Natural killer cell (primary cell): ENCODE measurements at regions not wholly inside any gene's neighbourhood (a gene's known extent, or its start where the extent isn't known, plus 50 kb on each side); places are given as distances from the start of the nearest gene placed in this dataset.

Source experiments
- ATAC-seq, 3 donors: fragments of 150-1000 bp in 2 of 3; fragments of 200-7000 bp in 1 of 3; cut with Tn5 transposase; 1 replicate in 1 of 3; 2 replicates in 2 of 3; pipeline ENCODE4 v1.10.0; 2021; ENCODE audit warnings: mild to moderate bottlenecking in 2 of 3, moderate library complexity in 2 of 3
- DNase-seq, 2 donors: peaks; one replicate each; pipeline versions ENCODE4 v3.0.0 to v3.0.0-alpha.2; 2013 to 2021; ENCODE audit warnings: mixed read lengths in 1 of 2
- H3K27ac ChIP-seq: one replicate; pipeline ENCODE4 v1.5.1; 2013; ENCODE audit warnings: mild to moderate bottlenecking, low read length
- H3K27me3 ChIP-seq: one replicate; pipeline ENCODE4 v1.6.1; 2013; ENCODE audit warnings: low read length; ENCODE audit not compliant: control insufficient read depth, insufficient read depth
- H3K36me3 ChIP-seq: one replicate; pipeline ENCODE4 v1.6.1; 2013; ENCODE audit warnings: low read length; ENCODE audit not compliant: control insufficient read depth, insufficient read depth
- H3K4me1 ChIP-seq: one replicate; pipeline ENCODE4 v1.6.1; 2013; ENCODE audit warnings: low read length; ENCODE audit not compliant: control insufficient read depth, insufficient read depth
- H3K4me3 ChIP-seq: one replicate; pipeline ENCODE4 v1.5.1; 2013; ENCODE audit warnings: low read length
- H3K9me3 ChIP-seq: one replicate; pipeline ENCODE4 v1.6.1; 2013; ENCODE audit warnings: low read length; ENCODE audit not compliant: control insufficient read depth, insufficient read depth
- H3K27ac Mint-ChIP-seq, 2 donors: one replicate each; pipeline ENCODE4 v1.8.0; 2022; ENCODE audit warnings: mild to moderate bottlenecking in 2 of 2, mixed read lengths in 2 of 2, moderate library complexity in 1 of 2
- H3K27me3 Mint-ChIP-seq, 2 donors: one replicate each; pipeline ENCODE4 v1.8.0; 2022; ENCODE audit warnings: low read depth in 2 of 2, mixed read lengths in 2 of 2
- H3K36me3 Mint-ChIP-seq: one replicate; pipeline ENCODE4 v1.8.0; 2022; ENCODE audit warnings: mixed read lengths
- H3K4me1 Mint-ChIP-seq, 2 donors: one replicate each; pipeline ENCODE4 v1.8.0; 2022; ENCODE audit warnings: mixed read lengths in 2 of 2
- H3K4me3 Mint-ChIP-seq: one replicate; pipeline ENCODE4 v1.8.0; 2022; ENCODE audit warnings: mild to moderate bottlenecking, moderate library complexity, mixed read lengths
- H3K9me3 Mint-ChIP-seq, 2 donors: one replicate each; pipeline ENCODE4 v1.8.0; 2022; ENCODE audit warnings: mixed read lengths in 2 of 2
- CTCF ChIP-seq: fragments of 200-600 bp; IDR thresholded peaks from one replicate; pipeline ENCODE4 v1.8.0; 2022; ENCODE audit warnings: antibody characterized with exemption
- WGBS: methylation state at CpG from one replicate; pipeline ENCODE4 v1.1.7; 2013; ENCODE audit warnings: missing lambda C conversion rate; ENCODE audit not compliant: insufficient coverage; 5-methylcytosine and 5-hydroxymethylcytosine counted together
- intact Hi-C: fragments of 100-400 bp; cut with micrococcal nuclease; formaldehyde crosslinking; loops from one replicate; pipeline ENCODE4 v1.14.2; 2022

GRCh38 chr1:100611086-100611485, 73.1 kb downstream of the GPR88 start:
- ATAC-seq = no peak
- Mint-ChIP-seq H3K27ac (no peak overlapping the region), H3K4me3 (no peak overlapping the region)

GRCh38 chr1:100612540-100612939, 74.6 kb downstream of the GPR88 start:
- H3K4me1 ChIP-seq = peaks cover 12% of the 10 kb centered on the region
- no peaks in the 10 kb centered on the region for H3K9me3 ChIP-seq
- H3K27me3 ChIP-seq = no peaks in the 10 kb centered on the region
- no peaks in the 10 kb centered on the region for H3K36me3 ChIP-seq
- ATAC-seq (no peak), DNase-seq (no peak)
- Mint-ChIP-seq H3K4me3 (no peak overlapping the region), H3K27ac (no peak overlapping the region), H3K36me3 (no peaks in the 10 kb centered on the region), H3K27me3 (peaks cover 0 to 2% of the 10 kb centered on the region in 2 donors), H3K9me3 (no peaks in the 10 kb centered on the region), H3K4me1 (peaks cover 6 to 17% of the 10 kb centered on the region in 2 donors)
- intact Hi-C loops = no loop called here
- 100% methylated on average over 2 of the region's 3 CpGs for WGBS
- no peak for TF ChIP-seq CTCF
- no peak overlapping the region for H3K4me3 ChIP-seq
- no peak overlapping the region for H3K27ac ChIP-seq

More at GRCh38 chr1:100611086-100611485, 73.1 kb downstream of the GPR88 start:
- no peaks in the 10 kb centered on the region for H3K36me3 ChIP-seq
- no peak overlapping the region for H3K4me3 ChIP-seq
- Mint-ChIP-seq H3K9me3 (no peaks in the 10 kb centered on the region), H3K36me3 (no peaks in the 10 kb centered on the region), H3K4me1 (peaks cover 6 to 17% of the 10 kb centered on the region in 2 donors), H3K27me3 (peaks cover 0 to 7% of the 10 kb centered on the region in 2 donors)
- no peak overlapping the region for H3K27ac ChIP-seq
- H3K9me3 ChIP-seq = no peaks in the 10 kb centered on the region
- intact Hi-C loops = no loop called here
- no peak for DNase-seq
- no peak for TF ChIP-seq CTCF
- peaks cover 12% of the 10 kb centered on the region for H3K4me1 ChIP-seq
- 73% methylated on average over 2 of the region's 3 CpGs for WGBS
- no peaks in the 10 kb centered on the region for H3K27me3 ChIP-seq

GRCh38 chr1:100613817-100614559, 76.0 kb downstream of the GPR88 start:
- no peaks in the 10 kb centered on the region for H3K27me3 ChIP-seq
- Mint-ChIP-seq H3K9me3 (no peaks in the 10 kb centered on the region), H3K27me3 (peaks cover 0 to 6% of the 10 kb centered on the region in 2 donors), H3K4me3 (no peak overlapping the region), H3K36me3 (no peaks in the 10 kb centered on the region), H3K4me1 (peaks cover 6 to 17% of the 10 kb centered on the region in 2 donors), H3K27ac (peak overlapping the region in 1 of 2 donors; percentile 5)
- 66% methylated on average over 3 of the region's 3 CpGs for WGBS
- no peak overlapping the region for H3K4me3 ChIP-seq
- peak; percentile 34 to 60 (median 52) for ATAC-seq
- no peak for TF ChIP-seq CTCF
- peak in 1 of 2 donors; percentile 49 for DNase-seq
- peaks cover 12% of the 10 kb centered on the region for H3K4me1 ChIP-seq
- no peak overlapping the region for H3K27ac ChIP-seq
- intact Hi-C loops = no loop called here
- no peaks in the 10 kb centered on the region for H3K9me3 ChIP-seq
- no peaks in the 10 kb centered on the region for H3K36me3 ChIP-seq
